Effector CD8-positive, alpha-beta T cell (primary cell): ENCODE measurements at regions not wholly inside any gene's neighbourhood (a gene's known extent, or its start where the extent isn't known, plus 50 kb on each side); places are given as distances from the start of the nearest gene placed in this dataset.
"Not testable (repeated sequence)": the region's sequence is repeated elsewhere in the genome, so short reads cannot be mapped to it uniquely, and the experiment has no call there.

ENCODE experiments used
- DNase-seq: peaks from one replicate; lab custom pipeline; 2025; lab: John Stamatoyannopoulos, UW

DNA sequence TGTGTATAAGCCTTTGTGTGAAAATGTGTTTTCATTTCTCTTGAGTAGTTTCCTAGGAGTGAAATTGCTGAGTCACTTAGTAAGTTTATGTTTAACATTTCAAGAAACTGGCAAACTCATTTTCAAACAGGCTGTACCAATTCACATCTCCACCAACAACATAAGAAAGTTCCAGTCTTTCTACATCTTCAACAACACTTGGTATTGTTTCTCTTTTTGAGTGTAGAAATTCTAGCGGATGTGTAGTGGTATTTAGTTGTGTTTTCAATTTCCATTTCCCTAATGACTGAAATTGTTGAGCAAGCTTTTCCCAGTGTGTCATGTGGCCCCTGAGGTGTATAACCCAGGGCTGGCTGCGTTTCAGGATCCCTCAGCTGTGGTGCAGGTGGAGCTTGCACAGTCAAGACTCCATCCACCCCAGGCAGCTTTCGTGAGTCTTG, 258.5 kb downstream of the PDCD6IP start:
- DNase-seq = no peak

DNA sequence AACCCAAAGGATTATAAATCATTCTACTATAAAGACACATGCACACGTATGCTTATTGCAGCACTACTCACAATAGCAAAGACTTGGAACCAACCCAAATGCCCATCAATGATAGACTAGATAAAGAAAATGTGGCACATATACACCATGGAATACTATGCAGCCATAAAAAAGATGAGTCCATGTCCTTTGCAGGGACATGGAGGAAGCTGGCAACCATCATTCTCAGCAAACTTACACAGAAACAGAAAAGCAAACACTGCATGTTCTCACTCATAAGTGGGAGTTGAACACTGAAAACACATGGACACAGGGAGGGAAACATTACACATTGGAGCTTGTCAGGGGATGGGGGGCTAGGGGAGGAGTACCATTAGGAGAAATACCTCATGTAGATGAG, 262.6 kb downstream of the PDCD6IP start:
- not testable (repeated sequence) for DNase-seq

DNA sequence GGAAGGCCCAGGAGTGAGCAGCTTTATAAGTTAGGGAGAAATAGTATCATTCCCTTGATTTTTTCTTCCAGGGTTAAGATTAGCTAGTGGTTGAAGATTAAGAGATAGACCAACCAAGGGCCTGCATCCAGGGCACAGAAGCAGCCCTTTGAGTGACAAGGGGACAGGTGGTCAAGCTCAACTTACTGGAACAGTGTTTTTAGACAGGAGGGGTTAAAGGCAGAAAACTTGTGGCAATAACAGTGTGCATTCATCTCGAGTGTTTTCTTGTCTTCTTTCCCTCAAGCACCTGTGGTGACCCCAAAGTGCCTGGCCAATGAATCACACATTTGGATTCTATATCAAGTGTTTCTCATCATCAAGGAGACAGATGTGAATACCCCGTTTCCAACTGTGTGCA, 267.5 kb downstream of the PDCD6IP start:
- DNase-seq = no peak

DNA sequence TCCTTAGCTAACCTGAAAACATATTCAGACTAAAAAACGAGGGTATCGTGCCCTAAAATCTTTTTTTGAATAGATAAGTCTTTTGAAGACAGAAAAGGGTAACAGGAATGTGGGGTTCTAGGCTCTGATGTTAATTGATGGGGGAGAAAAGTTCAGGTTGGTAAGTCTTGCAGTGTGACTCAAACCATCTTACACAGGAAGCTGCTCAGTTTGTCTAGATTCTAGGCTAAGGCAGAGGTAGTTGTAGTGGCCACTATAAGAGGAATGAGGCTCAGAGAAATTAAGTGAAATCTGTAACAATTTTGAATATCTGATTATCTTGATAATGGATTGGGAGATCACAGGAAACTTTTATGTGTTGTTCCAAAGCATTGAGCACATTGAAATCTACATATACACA, 267.9 kb downstream of the PDCD6IP start:
- DNase-seq = no peak

DNA sequence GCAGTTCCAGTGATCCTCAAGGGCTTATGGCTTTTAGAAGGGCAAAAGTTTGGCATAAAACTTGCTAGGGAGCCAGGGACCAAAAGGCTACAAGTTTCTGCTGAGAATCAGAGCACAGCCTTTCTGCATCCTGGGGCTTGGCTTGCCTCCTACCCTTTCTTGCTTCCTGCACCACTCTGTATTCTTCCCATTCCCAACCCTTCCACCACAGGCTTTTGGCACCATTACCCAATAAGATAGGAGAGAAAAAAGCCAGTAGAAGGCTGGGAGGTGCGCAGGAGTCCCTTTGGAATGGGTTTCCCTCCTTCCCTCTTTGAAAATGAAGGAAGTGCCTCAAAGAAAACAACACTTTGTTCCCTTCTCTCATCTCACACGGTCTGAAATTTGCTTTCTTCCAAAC, 268.6 kb downstream of the PDCD6IP start:
- no peak for DNase-seq

DNA sequence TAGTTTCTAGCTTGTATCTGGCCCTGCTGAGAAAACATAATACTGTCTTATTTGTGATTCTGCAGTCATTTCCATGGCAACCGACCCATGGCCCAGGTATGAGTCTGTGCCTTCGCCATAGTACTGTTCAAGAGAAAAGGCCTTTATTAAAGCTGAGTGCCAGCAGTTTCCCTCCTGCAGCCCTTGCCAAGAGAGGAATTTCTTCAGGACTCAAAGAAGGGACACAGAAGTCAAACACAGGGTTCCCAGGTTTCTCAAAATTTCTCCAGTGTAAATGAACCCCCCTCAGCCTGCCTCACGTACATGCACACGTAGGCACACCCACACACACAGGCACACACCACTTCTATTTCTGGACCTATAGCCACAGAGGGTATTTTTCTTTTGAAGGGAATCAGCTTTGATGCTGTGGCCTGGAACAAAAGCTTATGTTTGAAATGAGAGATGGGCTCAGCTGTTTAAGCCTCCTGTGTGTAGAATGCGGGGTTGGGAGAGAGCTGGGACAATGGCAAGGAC, 269.2 kb downstream of the PDCD6IP start:
- DNase-seq = no peak

DNA sequence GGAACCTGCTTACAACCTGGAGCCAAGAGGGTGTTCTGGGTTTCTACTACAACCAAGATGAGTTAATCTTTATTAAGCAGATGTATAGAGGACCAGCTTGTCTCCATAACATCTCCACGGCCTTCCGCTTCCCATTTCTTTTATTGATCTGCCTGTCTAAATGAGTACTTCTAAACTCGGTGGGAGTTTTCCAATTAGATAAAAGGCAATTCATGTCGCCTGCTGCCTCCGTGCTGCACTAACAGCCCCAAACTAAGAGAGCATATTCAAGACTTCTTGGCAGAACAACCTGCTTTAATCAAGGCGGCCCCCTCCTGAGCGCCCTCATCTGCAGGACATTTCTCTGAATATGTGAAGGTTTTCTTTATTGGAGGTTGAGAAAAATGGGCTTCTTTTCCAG, 270.1 kb downstream of the PDCD6IP start:
- DNase-seq = no peak

DNA sequence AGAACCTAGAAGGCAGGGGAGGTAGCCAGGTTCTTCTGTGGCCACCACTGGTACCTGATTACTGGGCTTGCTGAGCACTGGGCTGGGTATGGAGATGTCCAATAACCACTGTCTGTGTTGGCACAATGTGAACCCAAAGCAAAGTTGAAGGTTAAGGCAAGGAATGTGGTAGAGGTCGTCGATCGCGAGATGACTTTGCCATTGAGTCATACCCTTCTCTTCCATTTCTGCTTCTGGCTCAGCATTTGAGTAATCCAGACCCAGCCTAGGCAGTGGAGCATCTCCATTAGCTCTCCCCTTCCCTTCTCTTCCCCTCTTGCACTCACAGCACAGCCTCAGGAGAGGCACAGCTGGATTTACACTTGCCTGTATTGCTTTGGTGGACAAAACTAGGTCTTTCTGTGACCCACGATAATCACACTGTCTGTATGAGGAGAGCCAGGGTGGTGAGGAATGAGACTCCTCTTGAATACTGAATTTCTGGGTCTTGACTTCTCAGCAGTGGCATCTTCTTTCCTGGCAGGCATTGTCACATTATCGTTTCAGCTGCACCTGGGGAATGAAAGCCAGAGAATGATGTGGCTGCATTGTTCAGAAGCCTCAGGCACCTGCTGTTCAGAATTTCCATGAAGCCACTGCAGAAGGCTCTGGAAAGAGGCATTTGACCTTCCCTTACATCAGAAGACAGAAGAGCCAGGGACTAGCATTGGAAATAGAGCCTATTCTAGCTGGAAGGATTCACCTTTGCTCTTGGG, 272.6 kb downstream of the PDCD6IP start:
- no peak for DNase-seq

DNA sequence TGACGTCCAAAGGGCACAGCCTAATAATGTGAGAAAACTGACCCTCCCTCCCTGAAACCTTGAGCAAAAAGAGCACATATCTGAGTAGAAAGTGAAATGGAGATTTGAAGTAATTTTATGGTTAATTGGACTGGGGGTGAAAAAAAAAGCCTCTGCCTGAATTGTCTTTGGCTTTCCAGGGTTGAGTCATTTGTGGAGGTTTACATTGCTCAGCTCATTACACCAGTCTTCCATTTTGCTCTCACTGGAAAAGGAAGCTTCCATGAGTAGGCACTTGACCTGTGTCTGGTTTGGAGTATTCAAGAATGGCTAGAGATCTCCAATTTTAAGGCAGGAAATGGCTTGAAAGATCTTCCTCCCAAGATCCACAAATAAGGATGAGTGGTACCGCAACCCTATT, 273.9 kb downstream of the PDCD6IP start:
- no peak for DNase-seq

DNA sequence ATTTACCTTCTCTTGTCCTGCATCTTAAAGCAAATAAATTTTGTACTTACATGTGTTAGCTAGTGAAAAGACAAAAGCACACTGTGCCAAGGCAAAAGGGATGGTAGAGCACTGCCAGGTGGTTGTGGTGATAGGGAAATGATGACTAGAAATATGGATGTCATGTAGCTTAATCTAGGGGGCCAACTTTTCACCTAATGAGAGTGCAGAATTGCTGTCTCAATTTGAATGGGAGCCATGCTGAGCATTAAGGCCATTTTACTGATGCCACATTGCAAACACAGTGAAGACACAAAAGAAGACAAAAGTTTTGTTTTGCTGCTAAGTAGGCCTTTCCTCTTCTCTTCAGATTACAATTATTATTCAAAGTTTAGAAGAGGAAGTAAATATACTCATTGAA, 274.7 kb downstream of the PDCD6IP start:
- DNase-seq = no peak

DNA sequence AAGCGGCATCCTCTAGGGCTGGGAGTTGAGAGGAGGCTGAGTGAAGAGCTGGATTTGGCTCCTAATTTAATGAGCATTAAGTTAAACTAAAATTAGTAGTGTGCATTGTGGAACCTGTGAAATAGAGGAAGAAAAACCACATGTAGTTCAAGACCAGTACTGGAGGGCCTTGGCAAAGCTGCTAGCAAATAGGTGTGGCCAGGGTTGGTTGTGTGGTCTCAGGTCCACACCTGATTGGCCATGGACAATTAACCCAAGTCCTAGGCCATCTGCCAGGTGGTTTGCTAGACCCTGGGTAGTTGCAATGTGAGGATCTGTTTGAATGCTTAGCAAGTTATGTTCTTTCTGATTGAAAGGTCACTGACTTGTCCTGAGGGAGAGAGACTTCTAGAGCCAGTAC, 275.5 kb downstream of the PDCD6IP start:
- DNase-seq = no peak

DNA sequence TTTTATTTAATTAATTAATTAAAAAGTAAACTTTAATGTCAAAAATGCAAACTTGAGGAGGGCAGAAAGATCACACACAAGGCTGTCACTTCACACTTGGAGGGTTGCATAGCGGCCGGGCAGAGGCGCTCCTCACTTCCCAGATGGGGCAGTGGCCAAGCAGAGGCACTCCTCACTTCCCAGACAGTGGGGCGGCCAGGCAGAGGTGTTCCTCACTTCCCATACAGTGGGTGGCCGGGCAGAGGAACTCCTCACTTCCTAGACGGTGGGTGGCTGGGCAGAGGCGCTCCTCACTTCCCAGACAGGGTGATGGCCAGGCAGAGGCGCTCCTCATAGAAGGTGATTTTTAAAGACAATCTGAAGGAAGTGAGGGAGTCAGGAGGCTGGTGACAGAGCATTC, 277.5 kb downstream of the PDCD6IP start:
- no peak for DNase-seq

DNA sequence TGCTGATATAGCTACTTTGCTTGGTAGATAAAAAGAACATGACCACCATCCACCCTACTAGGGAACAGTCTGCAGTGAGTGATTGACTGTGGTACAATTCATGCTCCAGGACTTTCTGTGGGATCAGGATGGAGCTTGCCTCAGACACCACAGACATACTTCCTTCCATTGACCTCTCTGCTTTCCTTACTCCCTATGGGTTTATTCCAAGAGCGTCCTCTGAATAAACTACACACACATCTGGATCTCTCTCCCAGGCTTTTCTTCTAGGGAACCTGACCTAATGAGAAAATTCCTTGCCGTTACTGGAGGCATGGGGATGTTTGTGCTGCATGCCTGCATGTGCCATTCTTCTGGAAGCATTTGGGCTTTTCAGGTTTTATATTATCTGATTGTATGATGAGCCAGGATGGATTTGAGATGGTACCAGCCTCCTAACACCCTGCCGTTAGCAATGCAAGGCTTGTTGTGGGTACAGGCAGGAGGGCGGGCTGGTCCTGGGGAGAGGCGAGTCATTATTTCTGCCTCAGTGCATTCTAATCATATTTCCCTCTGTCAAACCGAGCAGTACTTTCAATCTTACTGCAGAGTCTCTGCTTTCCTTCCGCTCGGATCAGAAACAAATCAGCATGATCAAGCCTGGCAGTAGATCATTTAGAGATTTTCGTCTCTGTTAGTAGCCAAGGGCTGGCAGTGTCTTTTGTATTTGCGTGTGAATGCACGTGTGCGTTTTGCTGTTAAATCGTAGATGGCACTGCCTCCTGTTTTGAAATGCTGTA, 279.2 kb downstream of the PDCD6IP start:
- DNase-seq = no peak

DNA sequence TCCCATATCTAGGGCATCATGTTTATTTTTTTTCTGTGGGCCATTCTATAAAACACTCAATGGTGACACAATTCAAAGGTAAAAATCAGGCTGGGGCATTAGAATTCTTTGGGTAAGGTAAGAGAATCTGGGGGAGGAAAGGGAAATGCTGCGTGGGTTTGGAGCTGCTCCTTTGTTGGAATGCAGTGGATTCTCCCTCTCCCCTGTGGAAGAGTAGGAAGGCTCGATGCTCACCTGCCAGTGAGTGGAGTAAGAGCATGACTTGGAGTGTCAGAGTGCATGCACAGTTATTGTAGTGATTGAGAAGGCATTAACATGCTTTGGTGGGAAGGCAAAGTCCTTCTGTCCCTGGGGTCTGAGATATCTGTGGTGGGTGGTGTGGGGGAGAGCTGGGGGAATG, 280.0 kb downstream of the PDCD6IP start:
- DNase-seq = no peak

DNA sequence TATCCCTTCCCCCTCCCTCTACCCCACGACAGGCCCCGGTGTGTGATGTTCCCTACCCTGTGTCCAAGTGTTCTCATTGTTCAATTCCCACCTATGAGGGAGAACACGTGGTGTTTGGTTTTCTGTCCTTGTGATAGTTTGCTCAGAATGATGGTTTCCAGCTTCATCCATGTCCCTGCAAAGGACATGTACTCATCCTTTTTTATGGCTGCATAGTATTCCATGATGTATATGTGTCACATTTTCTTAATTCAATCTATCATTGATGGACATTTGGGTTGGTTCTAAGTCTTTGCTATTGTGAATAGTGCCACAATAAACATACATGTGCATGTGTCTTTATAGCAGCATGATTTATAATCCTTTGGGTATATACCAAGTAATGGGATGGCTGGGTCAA, 281.4 kb downstream of the PDCD6IP start:
- DNase-seq = not testable (repeated sequence)

DNA sequence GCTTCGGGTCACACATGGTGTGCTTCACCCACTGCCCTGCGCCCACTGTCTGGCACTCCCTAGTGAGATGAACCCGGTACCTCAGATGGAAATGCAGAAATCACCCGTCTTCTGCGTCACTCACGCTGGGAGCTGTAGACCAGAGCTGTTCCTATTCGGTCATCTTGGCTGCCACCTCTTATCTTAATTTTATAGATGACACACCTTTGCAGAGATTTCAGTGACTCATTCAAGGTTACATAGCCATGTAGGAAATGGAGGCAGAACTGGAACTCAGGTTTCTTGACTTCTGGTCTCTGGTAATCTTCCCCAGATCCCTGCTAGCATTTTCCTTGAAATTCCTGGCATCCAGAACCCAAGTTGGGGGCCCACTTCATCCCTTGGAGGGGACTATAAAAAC, 291.9 kb downstream of the PDCD6IP start:
- DNase-seq = not testable (repeated sequence)

DNA sequence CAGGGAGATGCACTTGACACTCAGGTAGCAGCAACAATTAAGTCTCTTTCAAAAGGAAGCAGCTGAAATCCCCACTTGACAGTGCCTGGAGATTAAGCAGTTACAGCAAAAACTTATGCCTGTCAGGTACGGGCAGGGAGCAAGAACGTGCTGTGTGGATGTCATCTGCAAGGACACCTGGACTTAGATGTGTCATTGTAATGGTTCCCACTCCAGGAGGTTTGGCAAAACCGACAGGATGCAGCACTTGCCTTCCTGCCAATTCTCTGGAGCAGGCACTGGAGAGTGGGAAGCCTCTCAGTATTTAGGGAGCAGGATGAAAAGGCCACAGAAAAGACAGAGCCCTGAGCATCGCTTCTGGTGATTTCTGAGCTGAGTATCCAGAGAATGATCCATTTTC, 292.4 kb downstream of the PDCD6IP start:
- no peak for DNase-seq

DNA sequence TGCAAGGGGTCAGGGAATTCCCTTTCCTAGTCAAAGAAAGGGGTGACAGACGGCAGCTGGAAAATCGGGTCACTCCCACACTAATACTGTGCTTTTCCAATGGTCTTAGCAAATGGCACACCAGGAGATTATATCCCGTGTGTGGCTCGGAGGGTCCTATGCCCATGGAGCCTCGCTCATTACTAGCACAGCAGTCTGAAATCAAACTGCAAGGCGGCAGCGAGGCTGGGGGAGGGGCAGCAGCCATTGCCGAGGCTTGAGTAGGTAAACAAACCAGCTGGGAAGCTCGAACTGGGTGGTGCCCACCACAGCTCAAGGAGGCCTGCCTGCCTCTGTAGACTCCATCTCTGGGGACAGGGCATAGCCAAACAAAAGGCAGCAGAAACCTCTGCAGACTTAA, 295.9 kb downstream of the PDCD6IP start:
- not testable (repeated sequence) for DNase-seq

DNA sequence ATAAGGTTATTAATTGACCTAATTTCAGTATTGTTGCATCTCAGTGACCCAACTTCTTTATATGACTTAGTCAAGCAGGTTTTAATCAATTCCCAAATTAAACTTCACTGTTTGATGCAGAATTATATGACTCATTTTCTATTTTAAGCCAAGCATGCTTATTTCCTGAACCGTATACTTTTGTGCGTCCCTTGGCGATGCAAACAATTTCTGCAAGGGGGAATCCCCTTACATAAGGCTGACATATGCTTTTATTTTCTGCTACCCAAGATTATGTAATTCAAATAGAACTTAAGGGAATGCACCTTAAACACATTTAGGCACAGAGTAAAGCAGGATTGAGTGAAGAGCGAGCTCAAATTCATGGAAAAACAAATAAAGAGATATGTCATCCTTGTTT, 303.9 kb downstream of the PDCD6IP start:
- no peak for DNase-seq

DNA sequence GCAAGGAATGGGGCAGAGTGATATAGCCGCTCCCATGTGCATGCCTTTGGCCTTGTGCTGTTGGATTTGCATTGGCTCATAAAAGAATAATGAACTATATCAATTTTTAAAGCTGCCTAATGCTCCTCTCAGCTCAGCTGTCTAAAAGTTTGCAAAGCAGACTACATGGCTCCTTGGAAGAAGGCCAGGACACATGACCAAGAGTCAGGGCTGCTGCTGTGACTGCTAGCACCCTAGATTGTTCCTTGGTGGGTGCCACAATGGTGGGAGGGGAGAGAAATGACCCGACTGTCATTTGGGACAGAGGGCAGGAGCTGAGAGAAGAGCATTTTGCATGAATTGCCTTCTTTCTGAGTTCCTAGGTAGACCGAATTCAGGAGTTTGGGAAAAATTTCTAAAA, 307.9 kb downstream of the PDCD6IP start:
- DNase-seq = no peak

DNA sequence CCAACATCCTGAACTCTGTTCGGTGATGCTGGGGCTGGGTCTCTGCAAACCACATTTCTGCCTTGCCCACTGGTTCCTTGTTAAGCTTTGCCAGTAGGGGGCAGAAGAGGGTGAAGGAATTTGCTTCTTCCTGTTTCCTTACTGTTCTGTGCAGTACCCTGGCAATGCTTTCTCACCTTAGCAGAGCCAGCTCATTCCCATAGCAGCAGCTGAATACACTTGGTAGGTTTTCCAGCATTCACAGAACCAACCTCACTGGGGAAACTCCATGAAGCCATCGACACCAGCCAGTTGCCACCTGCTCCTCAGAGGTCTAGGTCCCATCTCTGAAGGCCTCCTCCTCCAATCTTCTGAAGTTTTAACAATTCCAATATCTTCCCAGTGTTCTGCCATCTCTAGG, 308.4 kb downstream of the PDCD6IP start:
- DNase-seq = no peak

DNA sequence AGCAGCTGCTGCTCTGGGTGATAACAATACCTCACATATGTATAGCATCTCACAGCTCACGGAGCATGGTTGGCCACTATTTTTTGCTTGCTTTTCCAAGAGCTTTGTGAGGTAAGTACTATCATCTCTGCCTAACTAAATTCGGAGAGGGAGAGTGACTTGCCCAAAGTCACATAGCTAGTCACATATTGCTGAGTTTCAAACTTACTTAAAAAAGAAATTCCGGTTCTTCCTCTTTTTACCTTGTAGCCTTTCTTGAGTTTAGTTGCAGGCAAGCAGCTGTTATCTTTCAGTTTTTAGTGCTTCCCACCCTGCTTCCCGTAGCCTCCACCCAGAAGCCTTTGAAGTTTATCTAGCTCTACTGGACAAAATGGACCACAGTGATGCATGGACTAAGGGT, 309.2 kb downstream of the PDCD6IP start:
- no peak for DNase-seq

DNA sequence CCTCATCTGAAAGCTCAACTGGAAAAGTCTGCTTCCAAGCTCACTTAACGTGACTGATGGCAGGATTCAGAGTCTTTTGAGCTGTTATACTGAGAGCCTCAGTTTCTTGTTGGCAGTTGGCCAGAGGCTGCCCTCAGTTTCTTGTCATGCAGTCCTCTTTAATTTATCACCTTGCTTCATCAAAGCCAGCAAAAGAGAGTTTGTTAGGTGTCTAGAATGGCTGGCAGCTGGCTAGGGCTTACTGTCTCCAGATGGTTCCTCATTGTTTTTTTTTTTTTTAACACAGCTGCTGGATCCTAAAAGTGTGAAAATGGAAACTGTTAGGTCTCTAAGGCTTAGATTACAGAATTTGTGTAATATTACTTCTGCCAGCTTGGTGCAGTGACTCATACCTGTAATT, 310.6 kb downstream of the PDCD6IP start:
- DNase-seq = no peak
